ENCODE measurements at regions not wholly inside any gene's neighbourhood (a gene's known extent, or its start where the extent isn't known, plus 50 kb on each side); places are given as distances from the start of the nearest gene placed in this dataset.
"Not testable (repeated sequence)": the region's sequence is repeated elsewhere in the genome, so short reads cannot be mapped to it uniquely, and the experiment has no call there.

- no peak for TF ChIP-seq EZH2 (IDR thresholded peaks at IDR 0.05; ENCODE audit: insufficient read depth, poor library complexity, severe bottlenecking)
- no peak for TF ChIP-seq EZH2phosphoT487 (IDR thresholded peaks at IDR 0.05; ENCODE audit: insufficient read depth, low read depth)
- WGBS, 2 experiments (ENCODE audit: low coverage in 1 of 2, low lambda C conversion rate in 2 of 2, missing lambda C conversion rate in 2 of 2), result 46 to 54% methylated on average over 4 of the region's 4 CpGs
- no peak overlapping the region for H2AFZ ChIP-seq
- H3K4me2 ChIP-seq (ENCODE audit: unreplicated experiment), result no peak overlapping the region
- H3K9me3 ChIP-seq (ENCODE audit: low read depth), result no peaks in the 10 kb centered on the region
- H3K79me2 ChIP-seq (ENCODE audit: insufficient read depth), result no peaks in the 10 kb centered on the region
- H3K4me3 ChIP-seq, result no peak overlapping the region
- H4K20me1 ChIP-seq (ENCODE audit: insufficient read depth), result no peaks in the 10 kb centered on the region
- no peaks in the 10 kb centered on the region for H3K4me1 ChIP-seq (ENCODE audit: insufficient read depth)
- in situ Hi-C loops (cut with MboI), result no loop called here
- H3K36me3 ChIP-seq (ENCODE audit: low read depth), result no peaks in the 10 kb centered on the region
- no peak overlapping the region for H3K27ac ChIP-seq
- H3K9ac ChIP-seq, result no peak overlapping the region
- H3K9me2 ChIP-seq (ENCODE audit: insufficient read depth), result no peaks in the 10 kb centered on the region
- DNase-seq, result no peak
- no peaks in the 10 kb centered on the region for H3F3A ChIP-seq (ENCODE audit: insufficient read depth)
- H3K27me3 ChIP-seq (replicated peaks; ENCODE audit: insufficient read depth), result no peaks in the 10 kb centered on the region
These were observed 405.0 kb downstream of the BCOR start for GRCh38 chrX:39692796-39693195.

GRCh38 chrX:39693298-39693697 lies 404.5 kb downstream of the BCOR start:
- 63 to 66% methylated on average over 4 to 7 of the region's 7 CpGs for WGBS, 2 experiments (ENCODE audit: low coverage in 1 of 2, low lambda C conversion rate in 2 of 2, missing lambda C conversion rate in 2 of 2)
- Histone ChIP-seq H3K27ac (no peak overlapping the region), H3K4me1 (ENCODE audit: insufficient read depth) (no peaks in the 10 kb centered on the region)

GRCh38 chrX:39702636-39703035 lies 395.1 kb downstream of the BCOR start:
- H3K79me2 ChIP-seq (ENCODE audit: insufficient read depth); H3K36me3 ChIP-seq (ENCODE audit: low read depth); H3K27me3 ChIP-seq (replicated peaks; ENCODE audit: insufficient read depth); DNase-seq; in situ Hi-C loops (cut with MboI); H3K4me3 ChIP-seq; H3K9me2 ChIP-seq (ENCODE audit: insufficient read depth); H2AFZ ChIP-seq; H3F3A ChIP-seq (ENCODE audit: insufficient read depth); H3K4me2 ChIP-seq (ENCODE audit: unreplicated experiment); H3K27ac ChIP-seq; H3K9me3 ChIP-seq (ENCODE audit: low read depth); H3K9ac ChIP-seq; H3K4me1 ChIP-seq (ENCODE audit: insufficient read depth); H4K20me1 ChIP-seq (ENCODE audit: insufficient read depth): not testable (repeated sequence)
- 82 to 92% methylated on average over 3 to 5 of the region's 5 CpGs for WGBS, 2 experiments (ENCODE audit: low coverage in 1 of 2, low lambda C conversion rate in 2 of 2, missing lambda C conversion rate in 2 of 2)

More at GRCh38 chrX:39693298-39693697, 404.5 kb downstream of the BCOR start:
- Histone ChIP-seq H4K20me1 (ENCODE audit: insufficient read depth) (no peaks in the 10 kb centered on the region), H3K79me2 (ENCODE audit: insufficient read depth) (no peaks in the 10 kb centered on the region), H3K4me3 (no peak overlapping the region), H3K9me2 (ENCODE audit: insufficient read depth) (no peaks in the 10 kb centered on the region), H3K9ac (no peak overlapping the region), H3K9me3 (ENCODE audit: low read depth) (no peaks in the 10 kb centered on the region), H3K36me3 (ENCODE audit: low read depth) (no peaks in the 10 kb centered on the region), H3F3A (ENCODE audit: insufficient read depth) (no peaks in the 10 kb centered on the region), H2AFZ (no peak overlapping the region), H3K27me3 (replicated peaks; ENCODE audit: insufficient read depth) (no peaks in the 10 kb centered on the region), H3K4me2 (ENCODE audit: unreplicated experiment) (no peak overlapping the region)
- in situ Hi-C loops (cut with MboI), result no loop called here
- no peak for DNase-seq
- TF ChIP-seq EZH2 (IDR thresholded peaks at IDR 0.05; ENCODE audit: insufficient read depth, poor library complexity, severe bottlenecking) (no peak), EZH2phosphoT487 (IDR thresholded peaks at IDR 0.05; ENCODE audit: insufficient read depth, low read depth) (no peak)

- Histone ChIP-seq H3F3A (ENCODE audit: insufficient read depth) (no peaks in the 10 kb centered on the region), H3K9me2 (ENCODE audit: insufficient read depth) (no peaks in the 10 kb centered on the region), H3K4me1 (ENCODE audit: insufficient read depth) (no peaks in the 10 kb centered on the region), H3K79me2 (ENCODE audit: insufficient read depth) (no peaks in the 10 kb centered on the region), H2AFZ (no peak overlapping the region), H3K9ac (no peak overlapping the region), H4K20me1 (ENCODE audit: insufficient read depth) (no peaks in the 10 kb centered on the region), H3K27me3 (replicated peaks; ENCODE audit: insufficient read depth) (no peaks in the 10 kb centered on the region), H3K9me3 (ENCODE audit: low read depth) (no peaks in the 10 kb centered on the region), H3K4me3 (no peak overlapping the region), H3K36me3 (ENCODE audit: low read depth) (no peaks in the 10 kb centered on the region), H3K27ac (no peak overlapping the region), H3K4me2 (ENCODE audit: unreplicated experiment) (no peak overlapping the region)
- in situ Hi-C loops (cut with MboI), result no loop called here
- no peak for TF ChIP-seq EZH2phosphoT487 (IDR thresholded peaks at IDR 0.05; ENCODE audit: insufficient read depth, low read depth)
- TF ChIP-seq EZH2 (IDR thresholded peaks at IDR 0.05; ENCODE audit: insufficient read depth, poor library complexity, severe bottlenecking), result no peak
- 90 to 100% methylated on average over 3 of the region's 3 CpGs for WGBS, 2 experiments (ENCODE audit: low coverage in 1 of 2, low lambda C conversion rate in 2 of 2, missing lambda C conversion rate in 2 of 2)
- DNase-seq, result no peak
These were observed 394.5 kb downstream of the BCOR start for GRCh38 chrX:39703307-39703706.

- Histone ChIP-seq H3K79me2 (ENCODE audit: insufficient read depth) (no peaks in the 10 kb centered on the region), H3K9me3 (ENCODE audit: low read depth) (no peaks in the 10 kb centered on the region), H3K4me1 (ENCODE audit: insufficient read depth) (no peaks in the 10 kb centered on the region), H3K4me3 (no peak overlapping the region), H2AFZ (no peak overlapping the region), H3K9ac (no peak overlapping the region), H3K36me3 (ENCODE audit: low read depth) (no peaks in the 10 kb centered on the region), H4K20me1 (ENCODE audit: insufficient read depth) (no peaks in the 10 kb centered on the region), H3K27me3 (replicated peaks; ENCODE audit: insufficient read depth) (no peaks in the 10 kb centered on the region), H3K9me2 (ENCODE audit: insufficient read depth) (no peaks in the 10 kb centered on the region), H3F3A (ENCODE audit: insufficient read depth) (no peaks in the 10 kb centered on the region), H3K27ac (no peak overlapping the region), H3K4me2 (ENCODE audit: unreplicated experiment) (no peak overlapping the region)
- 93 to 96% methylated on average over 4 to 5 of the region's 5 CpGs for WGBS, 2 experiments (ENCODE audit: low coverage in 1 of 2, low lambda C conversion rate in 2 of 2, missing lambda C conversion rate in 2 of 2)
- in situ Hi-C loops (cut with MboI), result no loop called here
- TF ChIP-seq EZH2phosphoT487 (IDR thresholded peaks at IDR 0.05; ENCODE audit: insufficient read depth, low read depth) (no peak), EZH2 (IDR thresholded peaks at IDR 0.05; ENCODE audit: insufficient read depth, poor library complexity, severe bottlenecking) (no peak)
- DNase-seq, result no peak
These were observed 393.2 kb downstream of the BCOR start for GRCh38 chrX:39704590-39704989.
